Daoy (cell line): ENCODE measurements at regions not wholly inside any gene's neighbourhood (a gene's known extent, or its start where the extent isn't known, plus 50 kb on each side); places are given as distances from the start of the nearest gene placed in this dataset.
A peak's percentile ranks its signal among the peaks of the same experiment; 100 is the strongest.
"Not testable (repeated sequence)": the region's sequence is repeated elsewhere in the genome, so short reads cannot be mapped to it uniquely, and the experiment has no call there.

ENCODE experiments used
- DNase-seq: peaks from one replicate; pipeline ENCODE4 v3.0.0-alpha.2; 2015; ENCODE audit warnings: low read depth

DNA sequence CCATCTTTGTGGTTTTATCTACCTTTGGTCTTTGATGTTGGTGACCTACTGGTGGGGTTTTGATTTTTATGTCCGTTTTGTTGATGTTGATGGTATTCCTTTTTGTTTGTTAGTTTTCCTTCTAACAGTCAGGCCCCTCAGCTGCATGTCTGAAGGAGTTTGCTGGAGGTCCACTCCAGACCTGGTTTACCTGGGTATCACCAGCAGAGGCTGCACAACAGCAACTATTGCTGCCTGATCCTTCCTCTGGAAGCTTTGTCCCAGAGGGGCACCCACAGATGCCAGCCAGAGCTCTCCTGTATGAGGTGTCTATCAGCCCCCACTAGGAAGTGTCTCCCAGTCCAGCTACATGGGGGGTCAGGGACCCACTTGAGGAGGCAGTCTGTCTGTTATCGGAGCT lies 199.3 kb upstream of the WDFY3 start:
- no peak for DNase-seq

DNA sequence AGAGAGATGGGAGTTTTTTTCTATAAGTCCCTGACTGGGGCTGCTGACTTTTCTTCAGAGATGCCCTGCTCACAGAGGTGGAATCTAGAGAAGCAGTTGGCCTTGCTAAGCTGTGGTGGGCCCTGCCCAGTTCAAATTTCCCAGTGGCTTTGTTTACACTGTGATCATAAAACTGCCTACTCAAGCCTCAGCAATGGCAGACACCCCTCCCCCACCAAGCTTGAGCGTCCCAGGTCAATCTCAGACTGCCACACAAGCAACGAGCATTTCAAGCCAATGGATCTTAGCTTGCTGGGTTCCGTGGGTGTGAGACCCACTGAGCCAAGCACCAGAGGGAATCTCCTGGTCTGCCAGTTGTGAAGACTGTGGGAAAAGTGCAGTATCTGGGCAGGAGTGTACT lies 199.8 kb upstream of the WDFY3 start:
- DNase-seq, result no peak

DNA sequence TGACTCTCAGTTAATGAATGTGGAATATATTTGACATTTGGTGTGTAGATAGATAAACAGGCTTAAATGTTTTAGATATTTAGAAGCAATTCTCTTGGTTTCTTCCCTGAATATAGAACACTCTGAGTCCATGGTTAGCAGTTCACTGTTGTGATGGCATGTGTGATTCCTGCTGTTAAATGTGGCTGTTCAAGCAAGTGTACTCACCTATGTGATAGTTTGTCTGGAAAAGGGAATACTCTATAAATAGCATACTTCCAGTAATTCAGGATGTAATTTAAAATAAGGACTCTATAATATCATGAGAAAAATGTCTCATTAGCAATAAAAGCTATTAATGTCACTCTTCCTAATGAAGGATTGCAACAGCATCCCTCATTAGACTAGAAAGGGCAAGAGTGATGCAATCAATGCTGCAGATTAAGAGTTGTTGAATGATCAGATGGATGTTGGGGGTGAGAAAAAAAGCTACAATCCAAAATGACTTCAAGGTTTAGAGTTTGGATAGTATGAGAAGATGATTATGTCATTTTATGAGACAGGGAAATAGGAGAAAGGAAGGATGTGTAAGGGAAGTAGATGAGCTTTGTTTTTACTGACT lies 201.8 kb upstream of the WDFY3 start:
- DNase-seq, result no peak

DNA sequence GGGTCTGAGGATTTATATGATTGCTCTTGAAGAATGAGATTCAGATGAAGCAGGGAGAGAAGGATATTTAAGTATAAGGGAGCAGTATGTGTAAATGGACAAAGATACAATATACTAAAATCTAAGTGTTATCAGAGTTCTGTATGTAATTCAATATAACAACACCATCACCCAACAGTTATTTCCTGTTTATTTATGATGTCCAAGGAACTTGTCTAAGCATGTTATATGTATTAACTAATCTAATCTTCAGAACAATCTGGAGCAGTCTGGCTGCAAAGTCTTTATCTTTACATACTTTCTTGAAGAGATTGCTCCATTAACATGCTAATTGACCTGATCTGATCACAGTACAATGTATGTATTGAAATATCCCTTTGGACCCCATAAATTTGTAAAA lies 203.8 kb upstream of the WDFY3 start:
- no peak for DNase-seq

DNA sequence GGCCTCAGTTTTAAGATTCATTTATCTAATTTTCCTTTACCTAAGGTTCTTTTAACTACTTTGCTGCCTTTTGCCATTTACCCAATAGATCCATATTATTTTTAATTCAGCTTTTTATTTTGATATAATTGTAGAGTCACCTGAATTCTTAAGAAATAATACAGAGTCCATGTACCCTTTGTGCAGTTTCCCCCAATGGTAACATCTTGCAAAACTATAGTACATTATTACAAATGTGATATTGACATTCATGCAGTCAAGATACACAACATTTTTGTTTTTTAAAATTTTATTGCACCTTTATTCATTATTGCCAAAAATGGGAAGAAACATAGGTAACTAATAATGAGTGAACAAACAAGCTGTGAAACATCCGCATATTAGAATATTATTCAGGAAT lies 208.7 kb upstream of the WDFY3 start:
- DNase-seq, result no peak

DNA sequence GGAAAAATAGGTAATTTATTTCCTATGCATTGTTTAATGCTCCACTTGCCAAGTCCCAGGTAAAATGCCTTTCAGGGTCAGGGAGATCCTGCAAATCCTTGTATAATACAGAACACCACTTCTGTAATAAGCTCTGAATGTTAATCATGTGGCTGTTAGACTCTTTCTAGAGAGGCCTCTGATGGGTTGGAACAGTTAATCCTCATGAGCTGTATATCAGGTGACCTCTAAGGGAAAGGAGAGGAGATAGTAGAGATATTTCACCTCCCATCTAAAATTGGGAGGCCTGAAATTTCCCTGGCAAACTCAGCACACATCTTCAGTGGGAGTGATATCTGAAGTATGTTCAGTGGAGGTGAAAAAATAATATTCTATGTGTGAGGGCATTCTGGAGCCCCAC lies 210.6 kb upstream of the WDFY3 start:
- DNase-seq, result no peak

DNA sequence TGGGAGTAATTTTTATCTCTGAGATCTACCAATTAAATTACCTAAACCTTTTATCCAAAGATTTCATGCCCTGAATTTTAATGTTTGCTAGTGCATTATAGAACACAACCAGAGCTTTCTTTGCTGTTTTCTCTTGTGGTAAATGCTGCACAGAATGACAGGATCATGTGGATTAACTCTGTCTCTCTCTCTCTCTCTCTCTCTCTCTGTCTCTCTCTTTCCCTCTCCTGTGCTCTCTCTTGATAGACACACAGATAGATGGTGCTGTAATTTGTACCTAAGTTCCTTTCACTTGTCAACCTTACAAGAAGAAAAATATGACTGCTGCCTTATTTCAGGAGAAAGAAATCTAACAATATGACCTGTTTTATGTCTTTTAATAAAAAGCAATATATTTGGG lies 211.2 kb upstream of the WDFY3 start:
- no peak for DNase-seq

DNA sequence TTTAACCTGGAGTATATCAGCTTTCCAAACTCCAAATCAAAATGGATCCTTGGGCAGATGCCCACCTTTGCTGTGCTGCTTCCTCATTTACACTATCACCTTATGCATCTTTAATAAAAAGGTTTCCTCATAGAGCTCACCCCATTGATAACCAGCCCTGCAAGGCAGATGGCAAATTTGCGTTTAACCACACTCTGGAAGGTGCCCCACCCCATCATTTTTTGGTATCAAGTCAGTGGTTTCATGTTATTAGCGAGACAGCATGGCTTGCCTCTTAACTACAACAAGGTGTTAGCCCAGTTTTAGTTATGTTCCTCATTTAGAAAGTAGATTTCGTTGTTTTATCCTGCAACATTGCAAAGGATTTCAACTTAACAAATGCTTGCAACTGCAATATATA lies 214.0 kb upstream of the WDFY3 start:
- no peak for DNase-seq

DNA sequence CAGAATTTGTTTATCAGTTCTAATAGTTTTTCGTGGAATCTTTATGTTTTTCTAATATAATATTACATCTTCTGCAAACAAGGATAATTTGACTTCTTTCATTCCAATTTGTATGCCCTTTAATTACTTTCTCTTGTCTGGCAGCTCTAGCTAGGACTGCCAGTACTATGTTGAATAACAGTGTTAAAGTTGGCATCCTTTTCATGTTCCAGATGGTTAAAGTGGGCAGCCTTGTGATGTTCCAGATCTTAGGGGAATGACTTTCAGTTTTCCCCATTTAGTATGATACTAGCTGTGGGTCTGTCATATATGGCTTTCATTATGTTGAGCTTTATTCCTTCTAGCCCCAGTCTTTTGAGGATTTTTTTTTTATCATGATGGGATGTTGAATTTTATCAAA lies 220.6 kb upstream of the WDFY3 start:
- no peak for DNase-seq

DNA sequence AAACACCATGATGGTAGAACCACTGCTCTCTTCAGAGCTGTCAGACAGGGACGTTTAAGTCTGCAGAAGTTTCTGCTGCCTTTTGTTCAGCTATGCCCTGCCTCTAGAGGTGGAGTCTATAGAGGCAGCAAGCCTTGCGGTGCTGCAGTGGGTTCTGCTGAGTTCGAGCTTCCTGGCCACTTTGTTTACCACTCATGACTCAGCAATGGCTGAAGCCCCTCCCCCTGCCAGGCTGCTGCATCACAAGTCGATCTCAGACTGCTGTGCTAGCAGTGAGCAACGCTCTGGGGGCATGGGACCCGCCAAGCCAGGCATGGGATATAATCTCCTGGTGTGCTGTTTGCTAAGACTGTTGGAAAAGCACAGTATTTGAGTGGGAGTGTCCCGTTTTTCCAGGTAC lies 229.5 kb upstream of the WDFY3 start:
- DNase-seq, result peak; percentile 2

DNA sequence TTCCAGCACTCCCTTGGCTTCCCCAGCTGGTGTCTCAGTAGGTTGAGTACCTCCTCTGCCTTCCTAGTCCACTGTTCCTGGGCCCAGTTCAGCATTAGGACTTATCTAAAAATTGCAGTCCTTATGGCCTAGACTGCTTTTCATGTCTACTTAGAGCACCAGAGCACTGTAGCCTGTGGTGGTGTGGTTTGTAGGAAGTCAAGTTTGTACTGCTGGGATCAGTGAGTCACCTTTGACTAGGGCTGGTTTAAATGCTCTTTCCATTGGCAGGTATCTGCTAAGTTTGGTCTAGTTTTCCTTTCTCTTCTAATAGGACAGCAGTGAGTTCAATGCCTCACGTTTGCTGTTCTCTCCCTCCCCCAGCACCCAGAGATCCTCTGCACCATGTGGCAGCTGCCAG lies 233.6 kb upstream of the WDFY3 start:
- DNase-seq, result no peak

DNA sequence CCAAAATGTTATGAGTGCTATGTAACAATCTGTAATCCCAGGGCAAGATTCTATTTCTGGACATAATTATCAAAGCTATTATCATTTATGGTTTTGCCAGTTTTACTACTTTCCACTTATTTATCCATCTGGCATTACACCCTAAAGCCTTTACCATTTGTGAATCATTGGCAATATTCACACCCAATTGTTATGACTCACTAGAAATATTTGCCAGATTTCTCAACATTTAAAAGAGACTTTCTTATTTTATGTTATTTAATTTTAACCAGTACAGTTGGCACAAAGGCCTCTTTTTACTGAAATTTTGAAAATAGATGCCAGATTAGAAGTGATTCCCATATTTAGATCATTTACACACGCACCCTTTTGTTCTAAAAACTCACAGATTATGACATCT lies 242.7 kb upstream of the WDFY3 start:
- DNase-seq, result no peak

DNA sequence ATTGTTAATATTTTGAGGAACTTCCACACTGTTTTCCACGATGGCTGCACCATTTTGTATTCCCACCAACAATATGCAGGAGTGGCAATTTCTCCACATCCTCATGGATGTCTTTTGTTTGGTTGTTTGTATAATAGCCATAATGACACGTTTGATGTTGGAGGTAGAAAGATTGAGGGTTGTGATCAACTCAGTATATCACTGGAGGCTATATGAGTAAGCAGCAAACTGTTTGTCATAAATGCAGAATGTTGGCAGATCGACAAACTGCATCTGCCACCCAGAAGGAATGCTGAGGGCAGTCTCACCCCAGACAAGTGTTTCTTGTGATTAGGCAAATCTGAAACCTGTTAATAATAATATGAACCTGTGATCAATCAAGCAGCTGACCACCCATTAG lies 243.9 kb upstream of the WDFY3 start:
- no peak for DNase-seq

DNA sequence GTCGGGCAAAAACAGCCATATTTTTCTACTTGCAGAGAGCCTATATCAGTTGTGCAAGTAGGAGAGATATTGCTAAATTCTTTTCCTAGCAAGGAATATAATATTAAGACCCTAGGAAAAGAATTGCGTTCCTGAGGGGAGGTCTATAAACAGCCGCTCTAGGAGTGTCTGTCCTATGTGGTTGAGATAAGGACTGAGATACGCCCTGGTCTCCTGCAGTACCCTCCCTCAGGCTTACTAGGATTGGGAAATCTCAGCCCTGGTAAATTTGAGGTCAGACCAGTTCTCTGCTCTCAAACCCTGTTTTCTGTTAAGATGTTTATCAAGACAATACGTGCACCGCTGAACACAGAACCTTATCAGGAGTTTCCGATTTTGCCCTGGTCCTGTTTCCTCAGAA lies 250.1 kb upstream of the WDFY3 start:
- DNase-seq, result not testable (repeated sequence)

DNA sequence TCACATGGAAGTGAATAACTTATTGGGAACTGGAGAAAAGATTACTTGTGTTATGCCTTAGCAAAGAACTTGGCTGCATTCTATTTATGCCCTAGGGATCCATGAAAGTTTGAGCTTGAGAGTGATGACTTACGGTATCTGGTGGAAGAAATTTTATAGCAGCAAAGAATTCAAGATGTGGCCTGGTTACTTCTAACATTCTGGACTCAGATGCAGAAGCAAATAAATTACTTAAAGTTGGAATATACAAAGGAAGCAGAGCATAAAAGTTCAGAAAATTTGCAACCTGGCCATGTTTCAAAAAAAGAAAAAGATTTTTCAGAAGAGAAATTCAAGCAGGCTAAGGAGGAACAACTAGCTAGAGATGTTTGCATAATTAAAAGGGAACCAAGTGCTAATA lies 252.3 kb upstream of the WDFY3 start:
- DNase-seq, result no peak

DNA sequence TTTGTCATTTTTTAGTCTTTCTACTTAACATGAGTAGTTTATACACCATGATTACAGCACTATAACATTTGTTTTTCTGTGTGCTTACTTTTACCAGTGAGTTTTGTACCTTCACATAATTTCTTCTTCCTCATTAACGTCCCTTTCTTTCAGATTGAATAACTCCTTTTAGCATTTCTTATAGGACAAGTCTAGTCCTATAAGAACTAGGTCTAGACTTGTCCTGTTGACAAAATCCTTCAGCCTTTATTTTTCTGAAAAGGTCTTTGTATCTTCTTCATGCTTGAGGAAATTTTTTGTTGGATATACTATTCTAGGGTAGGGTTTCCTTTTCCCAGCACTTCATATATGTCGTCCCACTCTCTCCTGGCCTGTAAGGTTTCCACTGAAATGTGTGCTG lies 253.3 kb upstream of the ARHGAP24 start:
- DNase-seq, result no peak

DNA sequence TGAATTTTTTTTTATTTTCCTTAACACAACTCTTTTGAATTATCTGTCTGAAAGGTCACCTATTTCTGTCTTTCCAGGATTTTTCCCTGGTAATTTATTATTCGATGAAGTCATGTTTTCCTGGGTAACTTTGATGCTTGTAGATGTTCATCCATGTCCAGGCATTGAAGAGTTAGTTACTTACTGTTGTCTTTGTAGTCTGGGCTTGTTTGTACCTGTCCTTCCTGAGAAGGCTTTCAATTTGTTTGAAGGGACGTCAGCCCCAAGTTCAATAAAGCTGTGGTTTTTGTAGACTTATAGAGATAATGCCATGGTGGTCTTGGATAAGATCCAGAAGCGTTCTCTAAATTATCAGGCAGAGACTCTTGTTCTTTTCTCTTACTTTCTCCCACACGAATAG lies 252.4 kb upstream of the ARHGAP24 start:
- no peak for DNase-seq

DNA sequence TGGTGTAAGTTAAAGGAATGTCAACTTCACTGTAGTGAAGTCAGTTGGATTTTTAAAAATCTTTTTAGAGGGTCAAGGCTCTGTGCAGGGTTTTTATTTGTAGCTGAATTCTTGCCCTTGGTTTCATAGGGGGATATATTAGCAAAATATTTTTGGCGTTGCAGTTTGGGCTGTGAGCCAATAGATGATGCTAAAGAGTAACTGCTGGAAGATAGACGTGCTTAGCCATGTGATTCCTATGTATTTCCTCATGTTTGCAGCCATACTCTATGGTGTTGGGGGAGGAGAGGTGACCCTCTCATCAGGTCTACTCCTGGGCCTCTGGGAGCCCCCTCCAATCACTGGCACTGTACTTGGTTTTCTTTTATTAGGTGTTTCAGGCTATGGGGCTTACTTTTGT lies 246.7 kb upstream of the ARHGAP24 start:
- no peak for DNase-seq

DNA sequence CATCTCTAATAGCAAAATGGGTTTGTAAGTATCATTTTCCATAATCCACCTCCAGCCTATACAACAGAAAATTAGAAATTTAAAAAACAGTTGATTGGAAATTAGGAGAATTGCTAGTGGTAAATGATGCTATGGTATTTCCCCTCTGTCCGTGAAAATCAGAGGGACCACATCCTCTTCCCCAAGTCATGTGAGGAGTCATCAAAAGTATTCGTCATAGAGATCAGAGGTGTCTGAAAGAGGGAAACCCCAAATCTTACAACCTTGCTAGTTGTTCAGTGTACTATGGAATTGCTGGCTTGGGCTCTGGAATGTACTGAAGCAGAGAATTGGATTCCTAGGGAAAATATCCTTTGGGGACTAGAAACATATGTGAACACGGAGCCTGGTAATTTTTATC lies 241.4 kb upstream of the ARHGAP24 start:
- no peak for DNase-seq

DNA sequence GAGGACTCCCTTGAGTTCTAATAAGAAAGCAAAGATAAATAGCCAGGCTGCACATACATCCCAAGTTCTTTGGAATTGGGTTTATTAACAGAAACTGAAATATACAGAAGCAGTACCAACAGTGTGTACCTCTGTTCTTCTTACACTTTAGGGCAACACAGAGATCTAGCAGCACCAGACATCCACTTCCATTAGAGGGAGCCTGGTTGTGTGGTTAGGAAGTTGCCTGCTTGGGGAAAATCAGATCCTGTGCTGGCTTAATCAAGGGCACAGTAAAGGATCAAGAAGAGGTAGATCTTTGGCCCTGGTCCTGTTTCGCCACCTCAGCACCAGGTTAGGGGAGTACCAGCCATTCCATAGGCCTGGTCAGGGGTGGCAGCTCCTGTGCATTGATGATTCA lies 231.1 kb upstream of the ARHGAP24 start:
- DNase-seq, result no peak

DNA sequence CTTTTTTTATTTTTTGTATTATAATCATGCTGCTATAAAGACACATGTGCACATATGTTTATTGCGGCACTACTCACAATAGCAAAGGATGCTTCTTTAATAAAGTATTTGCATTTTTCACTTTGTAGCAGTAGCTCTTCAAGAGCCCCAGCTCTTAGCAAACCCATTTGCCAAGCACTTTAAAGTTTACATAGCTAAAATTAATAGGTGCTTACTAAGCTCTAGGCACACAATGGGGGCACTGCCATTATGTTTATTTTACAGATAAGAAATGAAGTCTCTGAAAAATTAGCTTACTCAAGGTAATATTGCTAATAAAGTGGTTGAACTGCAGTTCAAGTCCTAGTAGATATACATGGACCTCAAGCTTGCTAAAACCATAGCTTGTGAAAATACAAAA lies 230.3 kb upstream of the ARHGAP24 start:
- DNase-seq, result no peak

DNA sequence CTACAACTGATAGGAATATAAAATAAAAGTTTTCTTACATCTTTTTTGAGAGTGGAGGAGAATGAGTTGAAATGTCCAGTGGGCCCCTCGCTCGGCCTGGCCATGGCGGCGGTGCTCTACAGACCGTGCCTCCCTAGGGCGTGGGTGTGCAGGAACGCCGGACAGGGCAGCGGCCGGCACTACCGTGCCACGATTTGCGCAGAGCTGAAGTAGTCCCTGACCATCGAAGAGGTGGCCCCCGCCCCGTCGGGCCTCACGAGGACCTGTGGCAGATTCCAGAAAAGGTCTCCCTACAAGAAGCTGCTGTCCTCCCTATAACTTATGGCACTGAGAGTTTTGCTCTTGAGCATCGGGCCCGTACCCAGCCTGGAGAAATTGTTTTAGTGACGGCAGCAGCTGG lies 228.9 kb upstream of the ARHGAP24 start:
- no peak for DNase-seq

DNA sequence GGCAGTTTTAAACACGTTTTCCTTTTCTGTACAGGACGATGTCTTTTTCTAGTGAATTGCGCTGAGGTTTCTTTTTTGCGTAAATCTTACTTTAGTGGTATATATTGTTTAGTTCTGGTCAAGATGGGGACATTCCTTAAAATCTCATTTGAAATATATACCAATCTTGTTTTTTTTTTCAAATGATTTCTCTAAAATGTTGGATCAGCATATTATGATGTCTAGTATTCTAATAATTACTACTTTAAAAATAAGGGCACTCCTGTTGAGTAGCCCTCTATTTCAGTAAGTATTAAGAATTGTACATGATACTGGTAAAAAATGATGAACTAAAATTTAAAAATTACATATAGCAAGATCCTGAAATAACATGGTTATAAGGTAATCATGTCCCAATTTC lies 224.1 kb upstream of the ARHGAP24 start:
- DNase-seq, result no peak

DNA sequence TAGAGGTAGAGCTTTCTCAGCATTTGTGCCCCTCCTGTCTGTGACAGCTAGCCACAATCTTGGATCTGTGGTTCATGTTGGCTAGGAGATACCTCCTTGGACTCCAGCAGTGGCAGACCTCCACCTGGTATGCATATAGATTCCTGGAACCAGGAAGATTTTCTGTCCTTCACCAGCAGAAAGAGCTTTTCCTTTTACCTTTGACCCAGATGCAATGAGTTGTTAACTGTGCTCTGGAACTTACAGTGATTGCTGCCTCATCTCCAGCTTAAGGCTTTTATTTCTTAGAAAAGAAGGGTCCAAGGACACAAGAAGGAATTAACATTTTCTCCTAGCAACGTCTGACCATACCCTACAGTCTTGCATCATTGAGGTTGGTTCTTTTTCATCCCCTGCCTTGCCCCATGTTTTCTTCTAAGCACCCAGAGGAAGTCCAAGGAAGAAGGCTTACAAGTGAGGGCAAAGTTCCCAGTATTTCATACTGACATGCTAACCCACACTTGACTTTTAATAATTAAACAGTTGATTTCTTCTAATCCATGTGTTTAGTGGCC lies 217.1 kb upstream of the ARHGAP24 start:
- no peak for DNase-seq

DNA sequence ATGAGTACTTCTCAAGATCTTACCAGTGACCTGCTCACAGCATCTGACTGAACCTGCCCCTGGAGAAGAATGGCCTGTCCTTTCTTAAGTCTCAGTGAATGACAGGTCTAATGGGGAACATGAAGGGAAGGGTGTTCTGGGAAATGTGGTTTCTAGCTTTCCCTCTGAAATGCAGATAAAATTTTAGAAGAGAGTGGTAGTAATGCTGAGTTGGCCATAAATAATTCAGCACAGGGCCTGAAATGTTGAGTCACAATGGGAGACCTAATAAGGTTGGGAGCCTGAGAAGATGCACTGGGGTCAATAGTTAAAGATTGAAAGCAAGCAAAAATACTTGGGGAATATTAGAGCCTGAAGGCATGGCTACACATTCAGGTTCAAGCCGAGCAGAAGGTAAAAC lies 214.9 kb upstream of the ARHGAP24 start:
- no peak for DNase-seq
